OCI-LY1 (cell line): ENCODE measurements at regions not wholly inside any gene's neighbourhood (a gene's known extent, or its start where the extent isn't known, plus 50 kb on each side); places are given as distances from the start of the nearest gene placed in this dataset.

Experiments used
- H2AFZ ChIP-seq: fragments of 200-600 bp; sonication (generic), shearing (Covaris generic); 2 replicates; pipeline ENCODE4 v1.6.0; 2014; ENCODE audit warnings: antibody characterized with exemption, mild to moderate bottlenecking, low read length
- H3F3A ChIP-seq: fragments of 200-600 bp; sonication (generic), shearing (Covaris generic); 2 replicates; pipeline ENCODE4 v1.6.0; 2014; ENCODE audit warnings: mild to moderate bottlenecking, antibody characterized with exemption, low read length, moderate library complexity; ENCODE audit not compliant: insufficient read depth
- H3K27ac ChIP-seq: fragments of 200-600 bp; sonication (generic); 2 replicates; pipeline ENCODE4 v1.5.1; 2014; ENCODE audit warnings: low read length, mixed run types, mild to moderate bottlenecking, low read depth; ENCODE audit not compliant: poor library complexity, severe bottlenecking
- H3K27me3 ChIP-seq: fragments of 200-600 bp; sonication (generic); 2 replicates; pipeline ENCODE4 v1.6.0; 2014; ENCODE audit warnings: antibody characterized with exemption, mild to moderate bottlenecking, low read length, moderate library complexity; ENCODE audit not compliant: insufficient read depth
- H3K36me3 ChIP-seq: fragments of 200-600 bp; sonication (generic); 2 replicates; pipeline ENCODE4 v1.6.1; 2014; ENCODE audit warnings: mild to moderate bottlenecking, antibody characterized with exemption, low read length, moderate library complexity, mixed read lengths; ENCODE audit not compliant: insufficient read depth
- H3K4me1 ChIP-seq: fragments of 200-600 bp; sonication (generic); 2 replicates; pipeline ENCODE4 v1.5.1; 2014; ENCODE audit warnings: mild to moderate bottlenecking, low read length, moderate library complexity; ENCODE audit not compliant: insufficient read depth, severe bottlenecking
- H3K4me2 ChIP-seq: fragments of 200-600 bp; sonication (generic), shearing (Covaris generic); 2 replicates; pipeline ENCODE4 v1.6.1; 2014; ENCODE audit warnings: low read length
- H3K4me3 ChIP-seq: fragments of 200-600 bp; sonication (generic); 2 replicates; pipeline ENCODE4 v1.5.1; 2014; ENCODE audit warnings: low read length, low read depth, mild to moderate bottlenecking, mixed read lengths; ENCODE audit not compliant: poor library complexity, severe bottlenecking
- H3K79me2 ChIP-seq: fragments of 200-600 bp; shearing (Covaris generic); 2 replicates; pipeline ENCODE4 v1.6.1; 2016; ENCODE audit warnings: mixed run types, low read length, mixed read lengths; ENCODE audit not compliant: insufficient read depth
- H3K9ac ChIP-seq: fragments of 200-600 bp; sonication (generic), shearing (Covaris generic); 2 replicates; pipeline ENCODE4 v1.6.1; 2014; ENCODE audit warnings: mild to moderate bottlenecking, low read length, mixed read lengths
- H3K9me2 ChIP-seq: fragments of 200-600 bp; sonication (generic), shearing (Covaris generic); 2 replicates; pipeline ENCODE4 v1.6.1; 2014; ENCODE audit warnings: low read depth, mild to moderate bottlenecking, low read length, mixed read lengths
- H3K9me3 ChIP-seq: fragments of 200-600 bp; shearing (Covaris generic); 2 replicates; pipeline ENCODE4 v1.6.1; 2014; ENCODE audit warnings: low read length, mixed read lengths
- H4K20me1 ChIP-seq: fragments of 200-600 bp; sonication (generic), shearing (Covaris generic); 2 replicates; pipeline ENCODE4 v1.6.0; 2016; ENCODE audit warnings: mild to moderate bottlenecking, low read length; ENCODE audit not compliant: insufficient read depth
- CTCF ChIP-seq: fragments of 200-600 bp; sonication (generic), shearing (Covaris generic); IDR thresholded peaks from 2 replicates; pipeline ENCODE4 v1.5.1; 2017; ENCODE audit warnings: mild to moderate bottlenecking, antibody characterized with exemption, low read length, moderate library complexity, mixed read lengths
- EZH2 ChIP-seq: fragments of 200-600 bp; sonication (generic), shearing (Covaris generic); IDR thresholded peaks from 2 replicates; pipeline ENCODE4 v1.8.0; 2017; ENCODE audit warnings: borderline replicate concordance, mixed run types, mild to moderate bottlenecking, antibody characterized with exemption, low read length, moderate library complexity, mixed read lengths

GRCh38 chr10:123527151-123527550, 139.0 kb upstream of the GPR26 start:
- Histone ChIP-seq H3K9me3 (no peaks in the 10 kb centered on the region), H3K27me3 (0 out of 2 replicates have a peak, but pooled peaks cover 5% of the 10 kb centered on the region), H3K9ac (no peak overlapping the region), H3K27ac (no peak overlapping the region), H3K4me1 (no peaks in the 10 kb centered on the region), H3K4me2 (no peak overlapping the region), H3K4me3 (no peak overlapping the region), H3K36me3 (no peaks in the 10 kb centered on the region), H3K79me2 (no peaks in the 10 kb centered on the region), H3F3A (no peaks in the 10 kb centered on the region), H2AFZ (no peak overlapping the region), H4K20me1 (no peaks in the 10 kb centered on the region), H3K9me2 (no peaks in the 10 kb centered on the region)
- TF ChIP-seq CTCF (no peak), EZH2 (no peak)

- H2AFZ ChIP-seq: no peak overlapping the region
Measured at GRCh38 chr10:123529146-123529760, 136.9 kb upstream of the GPR26 start.

GRCh38 chr10:123530166-123530870, 135.8 kb upstream of the GPR26 start:
- no peak overlapping the region for H3K27ac ChIP-seq
- TF ChIP-seq EZH2 (no peak), CTCF (no peak)
- H4K20me1 ChIP-seq: no peaks in the 10 kb centered on the region

More at GRCh38 chr10:123529146-123529760, 136.9 kb upstream of the GPR26 start:
- Histone ChIP-seq H3K9ac (no peak overlapping the region), H3K36me3 (no peaks in the 10 kb centered on the region), H3K9me2 (no peaks in the 10 kb centered on the region), H3K79me2 (no peaks in the 10 kb centered on the region), H3K4me1 (no peaks in the 10 kb centered on the region), H3K4me3 (no peak overlapping the region), H3K4me2 (no peak overlapping the region), H3K27ac (no peak overlapping the region), H4K20me1 (no peaks in the 10 kb centered on the region), H3K9me3 (no peaks in the 10 kb centered on the region), H3F3A (no peaks in the 10 kb centered on the region), H3K27me3 (0 out of 2 replicates have a peak, but pooled peaks cover 6% of the 10 kb centered on the region)
- TF ChIP-seq CTCF: no peak
- TF ChIP-seq EZH2: no peak

More at GRCh38 chr10:123530166-123530870, 135.8 kb upstream of the GPR26 start:
- Histone ChIP-seq H3K9me3 (no peaks in the 10 kb centered on the region), H3K79me2 (no peaks in the 10 kb centered on the region), H3K36me3 (no peaks in the 10 kb centered on the region), H2AFZ (no peak overlapping the region), H3K4me3 (no peak overlapping the region), H3K27me3 (0 out of 2 replicates have a peak, but pooled peaks cover 6% of the 10 kb centered on the region), H3F3A (no peaks in the 10 kb centered on the region), H3K9ac (no peak overlapping the region), H3K4me1 (no peaks in the 10 kb centered on the region), H3K9me2 (no peaks in the 10 kb centered on the region), H3K4me2 (no peak overlapping the region)
